ENCODE measurements at regions not wholly inside any gene's neighbourhood (a gene's known extent, or its start where the extent isn't known, plus 50 kb on each side); places are given as distances from the start of the nearest gene placed in this dataset.

GRCh38 chr13:79222427-79223205, 183.4 kb downstream of the RBM26 start:
- H3K4me2 ChIP-seq (ENCODE audit: low read length) = no peak overlapping the region
- H3K79me2 ChIP-seq (ENCODE audit: control insufficient read depth, low read length) = no peaks in the 10 kb centered on the region
- TF ChIP-seq EZH2phosphoT487 (IDR thresholded peaks at IDR 0.05; ENCODE audit: borderline replicate concordance, low read length) = no peak
- TF ChIP-seq, protein P1, sequence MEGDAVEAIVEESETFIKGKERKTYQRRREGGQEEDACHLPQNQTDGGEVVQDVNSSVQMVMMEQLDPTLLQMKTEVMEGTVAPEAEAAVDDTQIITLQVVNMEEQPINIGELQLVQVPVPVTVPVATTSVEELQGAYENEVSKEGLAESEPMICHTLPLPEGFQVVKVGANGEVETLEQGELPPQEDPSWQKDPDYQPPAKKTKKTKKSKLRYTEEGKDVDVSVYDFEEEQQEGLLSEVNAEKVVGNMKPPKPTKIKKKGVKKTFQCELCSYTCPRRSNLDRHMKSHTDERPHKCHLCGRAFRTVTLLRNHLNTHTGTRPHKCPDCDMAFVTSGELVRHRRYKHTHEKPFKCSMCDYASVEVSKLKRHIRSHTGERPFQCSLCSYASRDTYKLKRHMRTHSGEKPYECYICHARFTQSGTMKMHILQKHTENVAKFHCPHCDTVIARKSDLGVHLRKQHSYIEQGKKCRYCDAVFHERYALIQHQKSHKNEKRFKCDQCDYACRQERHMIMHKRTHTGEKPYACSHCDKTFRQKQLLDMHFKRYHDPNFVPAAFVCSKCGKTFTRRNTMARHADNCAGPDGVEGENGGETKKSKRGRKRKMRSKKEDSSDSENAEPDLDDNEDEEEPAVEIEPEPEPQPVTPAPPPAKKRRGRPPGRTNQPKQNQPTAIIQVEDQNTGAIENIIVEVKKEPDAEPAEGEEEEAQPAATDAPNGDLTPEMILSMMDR (IDR thresholded peaks at IDR 0.05; ENCODE audit: low read depth, low read length, poor library complexity, severe bottlenecking) = no peak
- H3K27me3 ChIP-seq (ENCODE audit: control insufficient read depth, low read length) = no peaks in the 10 kb centered on the region
- no peak overlapping the region for H3K27ac ChIP-seq (ENCODE audit: low read depth, low read length)
- no peaks in the 10 kb centered on the region for H4K20me1 ChIP-seq (ENCODE audit: control insufficient read depth, insufficient read depth, low read depth, low read length)
- H3K4me3 ChIP-seq (ENCODE audit: low read length) = no peak overlapping the region
- H3K36me3 ChIP-seq (ENCODE audit: control insufficient read depth, low read length) = no peaks in the 10 kb centered on the region
- peaks cover 9% of the 10 kb centered on the region for H3K4me1 ChIP-seq (ENCODE audit: control insufficient read depth, low read length)
- H3F3A ChIP-seq (ENCODE audit: control insufficient read depth, insufficient read depth) = no peaks in the 10 kb centered on the region
- H3K9me2 ChIP-seq (replicated peaks; ENCODE audit: control insufficient read depth, low read length) = no peaks in the 10 kb centered on the region
- peaks cover 3% of the 10 kb centered on the region; the same call in 1 of the 2 replicates for H3K9me3 ChIP-seq (ENCODE audit: control insufficient read depth, insufficient read depth, low read length)

- H3K9me2 ChIP-seq (replicated peaks; ENCODE audit: control insufficient read depth, low read length) = no peaks in the 10 kb centered on the region
- no peaks in the 10 kb centered on the region for H3K4me1 ChIP-seq (ENCODE audit: control insufficient read depth, low read length)
- H3K36me3 ChIP-seq (ENCODE audit: control insufficient read depth, low read length) = no peaks in the 10 kb centered on the region
- H3K9me3 ChIP-seq (ENCODE audit: control insufficient read depth, insufficient read depth, low read length) = no peaks in the 10 kb centered on the region
- TF ChIP-seq, protein P1 (IDR thresholded peaks at IDR 0.05; ENCODE audit: low read depth, low read length, poor library complexity, severe bottlenecking) = no peak
- TF ChIP-seq EZH2phosphoT487 (IDR thresholded peaks at IDR 0.05; ENCODE audit: borderline replicate concordance, low read length) = no peak
- no peak overlapping the region for H3K27ac ChIP-seq (ENCODE audit: low read depth, low read length)
- no peaks in the 10 kb centered on the region for H3K79me2 ChIP-seq (ENCODE audit: control insufficient read depth, low read length)
- 0 out of 2 replicates have a peak, but pooled peaks cover 3% of the 10 kb centered on the region for H3K27me3 ChIP-seq (ENCODE audit: control insufficient read depth, low read length)
- no peak overlapping the region for H3K4me2 ChIP-seq (ENCODE audit: low read length)
- no peaks in the 10 kb centered on the region for H4K20me1 ChIP-seq (ENCODE audit: control insufficient read depth, insufficient read depth, low read depth, low read length)
- no peaks in the 10 kb centered on the region for H3F3A ChIP-seq (ENCODE audit: control insufficient read depth, insufficient read depth)
- H3K4me3 ChIP-seq (ENCODE audit: low read length) = no peak overlapping the region
These were observed 193.9 kb downstream of the RBM26 start for GRCh38 chr13:79212064-79212619.

- H3K4me1 ChIP-seq (ENCODE audit: control insufficient read depth, low read length) = no peaks in the 10 kb centered on the region
- H3K27ac ChIP-seq (ENCODE audit: low read depth, low read length) = no peak overlapping the region
- no peaks in the 10 kb centered on the region for H4K20me1 ChIP-seq (ENCODE audit: control insufficient read depth, insufficient read depth, low read depth, low read length)
- H3F3A ChIP-seq (ENCODE audit: control insufficient read depth, insufficient read depth) = no peaks in the 10 kb centered on the region
- H3K27me3 ChIP-seq (ENCODE audit: control insufficient read depth, low read length) = 0 out of 2 replicates have a peak, but pooled peaks cover 3% of the 10 kb centered on the region
- no peaks in the 10 kb centered on the region for H3K9me2 ChIP-seq (replicated peaks; ENCODE audit: control insufficient read depth, low read length)
- TF ChIP-seq, protein P1 (IDR thresholded peaks at IDR 0.05; ENCODE audit: low read depth, low read length, poor library complexity, severe bottlenecking) = no peak
- TF ChIP-seq EZH2phosphoT487 (IDR thresholded peaks at IDR 0.05; ENCODE audit: borderline replicate concordance, low read length) = no peak
- H3K79me2 ChIP-seq (ENCODE audit: control insufficient read depth, low read length) = no peaks in the 10 kb centered on the region
- no peaks in the 10 kb centered on the region for H3K9me3 ChIP-seq (ENCODE audit: control insufficient read depth, insufficient read depth, low read length)
- no peak overlapping the region for H3K4me2 ChIP-seq (ENCODE audit: low read length)
- H3K36me3 ChIP-seq (ENCODE audit: control insufficient read depth, low read length) = no peaks in the 10 kb centered on the region
- H3K4me3 ChIP-seq (ENCODE audit: low read length) = no peak overlapping the region
These were observed 194.7 kb downstream of the RBM26 start for GRCh38 chr13:79211377-79211776.
